Vagina (tissue), 2 donors: ENCODE measurements at regions not wholly inside any gene's neighbourhood (a gene's known extent, or its start where the extent isn't known, plus 50 kb on each side); places are given as distances from the start of the nearest gene placed in this dataset.

Experiments used
- DNase-seq, 2 donors: peaks; one replicate each; pipeline ENCODE4 v3.0.0-alpha.2; 2017; ENCODE audit errors: extremely low spot score in 2 of 2
- H3K27ac ChIP-seq: fragments of 200-600 bp; sonication (generic); one replicate; pipeline ENCODE4 v1.5.1; 2019
- H3K27me3 ChIP-seq: fragments of 200-600 bp; sonication (generic); one replicate; pipeline ENCODE4 v1.5.1; 2019
- H3K36me3 ChIP-seq, 2 donors: fragments of 200-600 bp; sonication (generic); one replicate each; pipeline ENCODE4 v1.5.1; 2017 to 2019
- H3K4me1 ChIP-seq: fragments of 200-600 bp; sonication (generic); one replicate; pipeline ENCODE4 v1.5.1; 2019
- H3K4me3 ChIP-seq, 2 donors: fragments of 200-600 bp; sonication (generic); 1 replicate in 1 of 2; 2 replicates in 1 of 2; pipeline ENCODE4 v1.5.1; 2016 to 2019
- H3K9me3 ChIP-seq: fragments of 200-600 bp; sonication (generic); one replicate; pipeline ENCODE4 v1.5.1; 2019
- CTCF ChIP-seq, 3 experiments: fragments of 450-650 bp in 2 of 3; fragments of 200-600 bp in 1 of 3; sonication (generic) in 1 of 3; IDR thresholded peaks; one replicate each; pipeline ENCODE4 v1.5.1; 2017 to 2019; ENCODE audit warnings: antibody characterized with exemption in 3 of 3, mild to moderate bottlenecking in 2 of 3, moderate library complexity in 2 of 3
- POLR2A ChIP-seq, 2 donors: fragments of 450-650 bp; IDR thresholded peaks; one replicate each; pipeline ENCODE4 v1.6.1; 2017; ENCODE audit warnings: antibody characterized with exemption in 2 of 2, mild to moderate bottlenecking in 2 of 2, moderate library complexity in 2 of 2
- POLR2AphosphoS5 ChIP-seq, 2 donors: sonication (generic); formaldehyde crosslinking; IDR thresholded peaks; one replicate each; pipeline ENCODE4 v1.9.0; 2017; ENCODE audit warnings: antibody characterized with exemption in 2 of 2, mild to moderate bottlenecking in 2 of 2, low read depth in 1 of 2; ENCODE audit not compliant: insufficient read depth in 1 of 2
- intact Hi-C: fragments of 100-400 bp; cut with DNase I; formaldehyde crosslinking; loops from one replicate; pipeline ENCODE4 v1.15.1; 2023

DNA sequence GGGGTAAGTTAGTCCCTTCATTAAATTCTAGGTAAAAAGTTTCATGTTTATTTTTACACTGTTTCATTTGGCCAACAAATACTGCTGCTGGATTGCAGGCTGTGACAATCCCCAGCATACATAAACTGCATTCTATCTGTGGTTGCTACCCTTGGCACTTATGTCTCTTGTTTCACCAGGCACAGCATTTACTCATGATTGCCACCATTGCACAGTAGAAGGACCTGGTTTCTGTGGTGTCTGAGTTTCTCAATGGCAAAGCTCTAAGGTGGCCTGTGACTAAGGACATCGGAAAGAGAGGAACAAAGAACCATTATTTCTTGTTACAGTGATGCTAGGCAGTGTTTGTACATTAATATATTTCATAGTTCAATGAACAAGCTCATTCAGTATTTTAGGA lies 878.4 kb upstream of the NEGR1 start:
- Histone ChIP-seq H3K27me3 (no peaks in the 10 kb centered on the region), H3K36me3 (no peaks in the 10 kb centered on the region), H3K9me3 (no peaks in the 10 kb centered on the region), H3K4me1 (no peaks in the 10 kb centered on the region), H3K4me3 (no peak overlapping the region), H3K27ac (no peak overlapping the region)
- intact Hi-C loops, result no loop called here
- TF ChIP-seq CTCF (IDR thresholded peaks at IDR 0.05), result no peak
- TF ChIP-seq POLR2AphosphoS5 (IDR thresholded peaks at IDR 0.05; ENCODE audit: insufficient read depth in 1 of 2, low read depth in 1 of 2), result no peak
- TF ChIP-seq POLR2A (IDR thresholded peaks at IDR 0.05), result no peak
- DNase-seq, result no peak

GRCh38 chr1:73144311-73144710 lies 862.0 kb upstream of the NEGR1 start:
- TF ChIP-seq CTCF (IDR thresholded peaks at IDR 0.05) (no peak), POLR2AphosphoS5 (IDR thresholded peaks at IDR 0.05; ENCODE audit: insufficient read depth in 1 of 2, low read depth in 1 of 2) (no peak), POLR2A (IDR thresholded peaks at IDR 0.05) (no peak)
- H3K9me3 ChIP-seq, result no peaks in the 10 kb centered on the region

GRCh38 chr1:73136975-73137374 lies 854.6 kb upstream of the NEGR1 start:
- TF ChIP-seq POLR2A (IDR thresholded peaks at IDR 0.05) (no peak), CTCF (IDR thresholded peaks at IDR 0.05) (no peak), POLR2AphosphoS5 (IDR thresholded peaks at IDR 0.05; ENCODE audit: insufficient read depth in 1 of 2, low read depth in 1 of 2) (no peak)
- Histone ChIP-seq H3K36me3 (no peaks in the 10 kb centered on the region), H3K27me3 (no peaks in the 10 kb centered on the region), H3K4me3 (no peak overlapping the region), H3K27ac (no peak overlapping the region), H3K9me3 (no peaks in the 10 kb centered on the region), H3K4me1 (no peaks in the 10 kb centered on the region)
- no peak for DNase-seq
- intact Hi-C loops, result no loop called here

More at GRCh38 chr1:73144311-73144710, 862.0 kb upstream of the NEGR1 start:
- H3K4me3 ChIP-seq, result no peak overlapping the region
- H3K4me1 ChIP-seq, result no peaks in the 10 kb centered on the region
- H3K36me3 ChIP-seq, result no peaks in the 10 kb centered on the region
- no peaks in the 10 kb centered on the region for H3K27me3 ChIP-seq
- DNase-seq, result no peak
- intact Hi-C loops, result no loop called here
- H3K27ac ChIP-seq, result no peak overlapping the region

GRCh38 chr1:73106931-73107330 lies 824.6 kb upstream of the NEGR1 start:
- H3K4me3 ChIP-seq, result no peak overlapping the region
- no peaks in the 10 kb centered on the region for H3K27me3 ChIP-seq
- no peaks in the 10 kb centered on the region for H3K9me3 ChIP-seq
- DNase-seq, result no peak
- TF ChIP-seq POLR2A (IDR thresholded peaks at IDR 0.05), result no peak
- H3K4me1 ChIP-seq, result no peaks in the 10 kb centered on the region
- intact Hi-C loops, result no loop called here
- H3K27ac ChIP-seq, result no peak overlapping the region
- H3K36me3 ChIP-seq, result no peaks in the 10 kb centered on the region

DNA sequence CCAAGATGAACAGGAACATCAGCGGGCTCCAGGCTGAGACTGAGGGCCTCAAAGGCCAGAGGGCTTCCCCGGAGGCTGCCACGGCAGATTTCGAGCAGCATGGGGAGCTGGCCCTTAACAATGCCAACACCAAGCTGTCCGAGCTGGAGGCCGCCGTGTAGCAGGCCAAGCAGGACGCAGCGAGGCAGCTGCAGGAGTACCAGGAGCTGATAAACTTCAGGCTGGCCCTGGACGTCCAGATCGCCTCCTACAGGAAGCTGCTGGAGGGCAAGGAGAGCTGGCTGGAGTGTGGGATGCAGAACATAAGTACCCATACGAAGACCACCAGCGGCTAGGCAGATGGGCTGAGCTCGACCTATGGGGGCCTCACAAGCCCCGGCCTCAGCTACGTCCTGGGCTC lies 823.4 kb upstream of the NEGR1 start:
- no peaks in the 10 kb centered on the region for H3K36me3 ChIP-seq
- no peak for DNase-seq
- intact Hi-C loops, result no loop called here
- no peaks in the 10 kb centered on the region for H3K9me3 ChIP-seq
- TF ChIP-seq POLR2A (IDR thresholded peaks at IDR 0.05), result no peak
- TF ChIP-seq CTCF (IDR thresholded peaks at IDR 0.05), result no peak
- no peak for TF ChIP-seq POLR2AphosphoS5 (IDR thresholded peaks at IDR 0.05; ENCODE audit: insufficient read depth in 1 of 2, low read depth in 1 of 2)
- no peaks in the 10 kb centered on the region for H3K4me1 ChIP-seq
- no peaks in the 10 kb centered on the region for H3K27me3 ChIP-seq
- no peak overlapping the region for H3K27ac ChIP-seq
- no peak overlapping the region for H3K4me3 ChIP-seq

DNA sequence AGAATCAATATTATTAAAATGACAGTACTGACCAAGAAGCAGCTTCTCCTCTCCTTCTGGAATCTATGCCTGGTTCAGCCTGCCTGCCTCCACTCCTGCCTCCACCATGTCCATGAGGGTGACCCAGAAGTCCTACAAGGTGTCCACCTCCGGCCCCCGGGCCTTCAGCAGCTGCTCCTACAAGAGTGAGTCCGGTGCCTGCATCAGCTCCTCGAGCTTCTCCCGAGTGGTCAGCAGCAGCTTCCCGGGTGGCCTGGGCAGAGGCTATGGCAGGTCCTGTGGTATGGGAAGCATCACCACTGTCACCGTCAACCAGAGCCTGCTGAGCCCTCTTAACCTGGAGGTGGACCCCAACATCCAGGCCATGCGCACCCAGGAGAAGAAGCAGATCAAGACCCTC lies 822.4 kb upstream of the NEGR1 start:
- intact Hi-C loops, result no loop called here
- Histone ChIP-seq H3K27ac (no peak overlapping the region), H3K27me3 (no peaks in the 10 kb centered on the region), H3K9me3 (no peaks in the 10 kb centered on the region), H3K4me1 (no peaks in the 10 kb centered on the region), H3K4me3 (no peak overlapping the region), H3K36me3 (no peaks in the 10 kb centered on the region)
- TF ChIP-seq POLR2AphosphoS5 (IDR thresholded peaks at IDR 0.05; ENCODE audit: insufficient read depth in 1 of 2, low read depth in 1 of 2) (no peak), POLR2A (IDR thresholded peaks at IDR 0.05) (no peak), CTCF (IDR thresholded peaks at IDR 0.05) (no peak)
- DNase-seq, result no peak
